HG02840 (cell line): ENCODE measurements at regions not wholly inside any gene's neighbourhood (a gene's known extent, or its start where the extent isn't known, plus 50 kb on each side); places are given as distances from the start of the nearest gene placed in this dataset.

Source experiments
- ATAC-seq: cut with Tn5 transposase; IDR thresholded peaks from one replicate; pipeline ENCODE4 v1.9.1; 2021; ENCODE audit warnings: mild to moderate bottlenecking, moderate library complexity, moderate number of reproducible peaks; ENCODE audit not compliant: unreplicated experiment, low FRiP score

DNA sequence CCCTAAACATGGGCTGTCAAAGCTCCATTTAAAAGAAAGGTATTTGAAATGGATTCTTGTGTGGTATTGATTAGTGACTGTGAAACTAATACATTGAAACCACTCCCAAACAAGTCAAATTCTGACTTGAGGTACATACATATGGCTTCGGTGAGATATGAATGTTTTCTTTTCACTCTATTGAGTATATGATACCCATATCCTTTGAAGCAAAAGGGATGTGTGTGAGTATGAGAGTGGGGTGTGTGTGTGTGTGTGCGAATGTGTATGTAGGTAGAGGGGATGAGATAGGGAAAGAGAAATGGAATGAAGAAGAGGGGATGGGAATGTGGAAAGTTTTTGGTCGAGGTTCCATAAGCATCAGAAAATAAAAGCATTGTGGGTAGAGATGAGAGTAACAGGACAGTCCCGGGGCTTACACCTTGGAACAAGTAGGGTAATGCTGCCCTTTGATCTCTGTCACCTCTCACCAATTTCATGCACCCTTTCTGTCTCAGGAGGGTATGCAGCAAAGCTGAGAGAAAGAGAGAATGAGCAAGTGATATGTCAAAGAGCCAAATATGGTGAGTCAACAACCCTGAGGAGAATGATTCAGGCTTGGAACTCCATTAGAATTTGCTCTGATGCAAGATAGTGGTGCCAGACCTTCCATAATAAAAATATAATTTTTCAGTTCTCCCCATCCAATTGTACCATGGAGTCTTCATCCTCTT, 64.0 kb upstream of the ZEB2 start:
- no peak for ATAC-seq

DNA sequence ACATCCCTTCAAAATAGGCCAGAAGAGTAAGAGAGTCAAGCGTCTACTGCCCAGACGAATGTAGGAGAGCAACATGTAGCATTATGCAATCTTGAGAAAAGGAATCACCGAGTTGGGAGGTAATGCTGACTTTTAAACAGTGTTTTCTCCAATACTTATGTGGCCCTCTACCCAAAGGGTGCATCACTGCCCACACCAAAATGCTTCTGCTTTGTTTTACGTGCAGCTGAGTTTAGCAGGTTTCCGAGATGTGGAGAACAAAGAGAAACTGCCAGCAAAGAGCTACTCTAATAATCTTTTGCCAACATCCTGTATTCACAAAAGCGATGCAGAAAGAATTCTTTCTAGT, 63.4 kb upstream of the ZEB2 start:
- ATAC-seq = no peak

DNA sequence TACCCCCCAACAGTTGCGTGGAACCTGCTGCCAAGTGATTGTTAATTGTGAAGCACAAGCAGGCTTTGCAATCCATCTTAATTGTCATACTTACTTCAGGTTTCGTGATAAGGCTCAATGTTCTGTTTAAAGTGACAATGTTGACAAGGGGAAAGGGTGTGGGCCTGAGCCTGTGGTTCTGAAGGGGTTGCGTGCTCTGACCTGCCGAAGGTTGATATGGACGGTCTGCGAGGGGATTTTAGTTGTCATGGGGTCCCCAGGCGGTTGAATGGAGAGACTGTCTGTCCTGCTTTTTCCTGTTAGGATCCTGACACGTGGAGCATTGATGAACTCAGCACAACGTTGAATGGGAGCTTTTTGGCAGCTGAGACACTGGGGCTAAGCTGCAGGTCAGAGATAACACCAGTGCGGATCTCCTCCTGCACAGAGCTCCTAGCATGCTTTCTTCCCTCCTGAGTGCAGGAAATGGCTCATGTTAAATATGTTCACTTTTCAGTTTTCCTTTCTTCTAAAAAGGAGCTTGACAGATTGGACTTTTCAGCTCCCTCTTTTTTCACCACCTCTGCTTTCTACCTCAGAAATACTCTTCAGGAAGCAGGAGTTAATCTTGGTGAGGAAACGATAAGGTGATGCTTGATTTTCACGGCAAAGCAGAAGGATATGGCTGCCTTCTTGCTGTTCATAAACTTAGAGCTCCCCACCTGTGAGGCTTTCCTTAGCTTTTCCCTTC, 62.9 kb upstream of the ZEB2 start:
- ATAC-seq = no peak

DNA sequence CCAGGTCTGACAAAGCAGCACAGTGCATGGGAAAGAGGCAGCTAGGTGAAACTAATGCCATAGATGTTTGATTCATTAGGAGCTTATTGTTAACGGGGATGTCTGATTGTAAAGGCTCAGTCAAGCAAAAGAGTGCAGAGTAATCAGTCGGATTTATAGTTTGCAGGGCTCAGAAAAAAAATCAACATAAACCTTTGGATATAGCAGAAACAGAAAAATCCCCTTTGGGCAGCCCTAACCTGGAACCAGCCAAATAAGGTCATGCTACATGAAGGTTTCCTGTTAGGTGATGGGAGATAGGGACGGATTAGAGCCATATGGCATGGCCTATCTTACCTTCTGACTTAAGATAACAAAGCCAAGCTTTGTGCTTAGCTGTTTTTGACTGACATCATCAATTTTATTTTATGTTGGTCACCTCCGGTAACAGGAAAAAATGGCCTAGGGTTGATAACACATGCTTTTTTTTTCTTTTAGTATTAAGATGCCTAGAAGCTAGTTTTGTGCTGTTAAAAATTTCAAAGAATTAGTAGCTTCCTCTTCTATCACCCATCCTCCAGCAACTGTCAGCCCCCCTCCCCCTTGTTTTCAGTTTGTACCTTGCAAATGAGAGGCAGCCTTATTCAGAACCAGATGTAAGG, 60.7 kb upstream of the ZEB2 start:
- ATAC-seq = no peak

DNA sequence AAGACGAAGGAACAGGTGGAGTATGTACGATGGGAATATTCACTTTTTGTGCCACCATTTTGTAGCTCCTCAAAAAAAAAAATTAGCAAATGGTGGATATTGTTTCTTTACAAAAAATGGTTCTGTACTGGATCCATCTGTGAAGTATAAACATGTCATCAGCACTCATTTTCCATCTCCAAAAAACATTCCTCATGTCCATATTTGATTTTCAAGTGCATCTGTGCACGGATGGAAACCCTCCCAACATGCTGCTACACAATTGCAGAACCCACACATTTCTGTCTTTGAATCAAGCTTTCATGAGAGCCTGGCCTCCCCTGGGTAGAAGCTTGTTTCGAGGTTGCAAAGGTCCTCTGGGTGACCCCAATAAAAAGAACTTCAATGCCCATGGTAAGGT, 59.6 kb upstream of the ZEB2 start:
- no peak for ATAC-seq

DNA sequence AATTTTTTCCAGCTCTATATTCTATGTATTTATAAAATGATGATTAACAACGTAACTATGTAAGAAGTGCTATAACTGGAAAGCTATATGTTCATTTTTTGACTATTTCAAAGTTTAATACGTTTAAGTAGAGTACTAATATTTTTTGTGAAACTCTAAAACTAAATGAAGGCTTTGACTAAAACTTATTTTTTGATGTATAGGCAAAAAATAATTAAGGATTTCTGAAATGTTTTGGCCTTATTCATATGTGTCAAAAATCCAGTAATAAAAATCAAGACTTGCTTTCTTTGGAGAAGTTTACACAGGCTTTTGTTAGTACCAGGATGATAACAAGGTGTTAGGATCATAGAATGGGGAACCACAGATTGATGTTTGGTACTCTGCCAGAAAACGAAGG, 58.2 kb upstream of the ZEB2 start:
- ATAC-seq = no peak

DNA sequence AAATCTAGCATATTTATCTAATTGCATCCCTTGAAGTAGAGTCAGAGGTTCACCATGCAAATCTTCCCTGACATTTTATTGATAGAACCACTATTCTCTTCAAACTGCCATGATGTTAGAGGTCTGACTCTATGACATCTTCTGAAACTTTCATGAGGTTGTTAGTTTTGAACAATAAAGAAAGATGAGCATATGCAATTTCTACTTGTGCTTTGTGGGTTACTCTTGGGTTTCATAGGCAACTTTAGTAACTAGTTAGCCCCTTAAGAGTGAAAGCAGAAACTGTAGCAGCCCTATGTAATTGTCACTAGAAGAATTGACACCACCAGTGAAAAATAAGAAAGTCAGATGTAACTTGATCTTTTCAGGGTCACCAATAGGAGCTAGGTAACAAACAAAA, 53.1 kb upstream of the ZEB2 start:
- ATAC-seq = no peak

DNA sequence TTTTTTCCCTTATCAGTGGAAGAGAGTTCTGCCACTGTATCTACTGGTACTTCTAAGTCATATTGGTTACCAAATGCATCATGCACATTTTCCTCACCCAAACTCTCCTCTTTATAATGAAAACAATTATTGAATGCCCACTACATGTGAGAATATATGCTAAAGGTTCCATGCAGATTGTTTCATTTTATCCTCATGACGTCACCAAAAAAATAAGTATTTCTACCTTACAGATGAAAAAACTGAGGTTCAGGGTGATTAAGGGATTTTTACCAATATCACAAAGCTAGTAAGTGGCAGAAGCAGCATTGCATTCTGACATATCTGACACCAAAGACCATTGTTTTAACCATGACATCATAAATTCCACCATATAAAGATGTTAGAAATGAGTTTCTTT, 51.9 kb upstream of the ZEB2 start:
- no peak for ATAC-seq

DNA sequence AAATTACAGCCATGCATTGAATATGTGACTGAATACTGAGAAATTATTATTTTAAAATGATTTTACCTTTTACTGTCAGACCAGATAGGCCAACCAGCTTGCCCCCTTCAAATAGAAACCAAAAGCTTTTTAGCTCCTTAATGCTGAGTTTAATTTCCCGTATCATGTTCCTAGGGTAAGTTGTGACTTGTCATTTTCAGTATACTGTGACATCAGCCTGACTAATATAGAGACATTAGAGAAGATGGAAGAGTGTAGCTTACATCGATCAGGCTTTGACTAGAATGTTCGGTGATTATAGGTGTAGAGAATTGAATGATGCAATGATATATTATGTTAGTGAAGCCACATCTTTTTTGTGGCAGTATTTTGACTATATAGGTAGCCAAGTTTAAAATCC, 50.6 kb upstream of the ZEB2 start:
- no peak for ATAC-seq
